GM19351 (cell line): ENCODE measurements at regions not wholly inside any gene's neighbourhood (a gene's known extent, or its start where the extent isn't known, plus 50 kb on each side); places are given as distances from the start of the nearest gene placed in this dataset.

Experiments
- ATAC-seq: cut with Tn5 transposase; IDR thresholded peaks from one replicate; pipeline ENCODE4 v1.9.1; 2021; ENCODE audit warnings: mild to moderate bottlenecking, moderate library complexity; ENCODE audit not compliant: unreplicated experiment

GRCh38 chr15:31455499-31455898 is 128.9 kb downstream of the KLF13 start:
- ATAC-seq: no peak

GRCh38 chr15:31456354-31457060 is 129.9 kb downstream of the KLF13 start:
- no peak for ATAC-seq

- no peak for ATAC-seq
Observed at GRCh38 chr15:31457161-31457560, 130.5 kb downstream of the KLF13 start.

GRCh38 chr15:31457631-31458526 is 131.2 kb downstream of the KLF13 start:
- ATAC-seq: no peak

GRCh38 chr15:31458596-31459399 is 132.2 kb downstream of the KLF13 start:
- ATAC-seq: peak; percentile 93

- ATAC-seq: peak; percentile 11
Observed at GRCh38 chr15:31459400-31459748, 132.7 kb downstream of the KLF13 start.

- ATAC-seq: no peak
Observed at GRCh38 chr15:31461375-31461774, 134.7 kb downstream of the KLF13 start.

- no peak for ATAC-seq
Observed at GRCh38 chr15:31461911-31462480, 135.4 kb downstream of the KLF13 start.

- no peak for ATAC-seq
Observed at GRCh38 chr15:31463521-31464102, 137.0 kb downstream of the KLF13 start.

- ATAC-seq: no peak
Observed at GRCh38 chr15:31464216-31465082, 137.8 kb downstream of the KLF13 start.

GRCh38 chr15:31465083-31465955 is 138.7 kb downstream of the KLF13 start:
- ATAC-seq: no peak

GRCh38 chr15:31467361-31467760 is 140.7 kb downstream of the KLF13 start:
- ATAC-seq: no peak

GRCh38 chr15:31468911-31469785 is 142.5 kb downstream of the KLF13 start:
- no peak for ATAC-seq

- no peak for ATAC-seq
Observed at GRCh38 chr15:31469786-31470525, 143.3 kb downstream of the KLF13 start.

- ATAC-seq: no peak
Observed at GRCh38 chr15:31470756-31471155, 144.1 kb downstream of the KLF13 start.

GRCh38 chr15:31471731-31472430 is 145.2 kb downstream of the KLF13 start:
- no peak for ATAC-seq
